ENCODE measurements at regions not wholly inside any gene's neighbourhood (a gene's known extent, or its start where the extent isn't known, plus 50 kb on each side); places are given as distances from the start of the nearest gene placed in this dataset.

GRCh38 chr6:122012578-122012977 lies 386.9 kb upstream of the HSF2 start:
- Histone ChIP-seq H3K4me3 (ENCODE audit: low read depth, low read length, poor library complexity, severe bottlenecking) (no peak overlapping the region), H2AFZ (ENCODE audit: low read length) (no peak overlapping the region), H3K4me2 (ENCODE audit: low read length) (no peak overlapping the region), H4K20me1 (ENCODE audit: insufficient read depth, low read length) (no peaks in the 10 kb centered on the region), H3K4me1 (ENCODE audit: insufficient read depth, low read length, severe bottlenecking) (no peaks in the 10 kb centered on the region), H3K9me2 (ENCODE audit: low read depth, low read length) (no peaks in the 10 kb centered on the region), H3K79me2 (ENCODE audit: insufficient read depth, low read length) (no peaks in the 10 kb centered on the region), H3K27me3 (ENCODE audit: insufficient read depth, low read length) (no peaks in the 10 kb centered on the region), H3F3A (ENCODE audit: insufficient read depth, low read length) (no peaks in the 10 kb centered on the region), H3K9me3 (ENCODE audit: low read length) (no peaks in the 10 kb centered on the region), H3K9ac (ENCODE audit: low read length) (no peak overlapping the region), H3K27ac (ENCODE audit: low read depth, low read length, poor library complexity, severe bottlenecking) (no peak overlapping the region), H3K36me3 (ENCODE audit: insufficient read depth, low read length) (no peaks in the 10 kb centered on the region)
- no peak for TF ChIP-seq EZH2 (IDR thresholded peaks at IDR 0.05; ENCODE audit: borderline replicate concordance, low read length)
- TF ChIP-seq CTCF (IDR thresholded peaks at IDR 0.05; ENCODE audit: low read length) = no peak

- H3K4me2 ChIP-seq (ENCODE audit: low read length) = no peak overlapping the region
- H3K4me3 ChIP-seq (ENCODE audit: low read depth, low read length, poor library complexity, severe bottlenecking) = no peak overlapping the region
- H4K20me1 ChIP-seq (ENCODE audit: insufficient read depth, low read length) = no peaks in the 10 kb centered on the region
- H3K79me2 ChIP-seq (ENCODE audit: insufficient read depth, low read length) = no peaks in the 10 kb centered on the region
- no peaks in the 10 kb centered on the region for H3K4me1 ChIP-seq (ENCODE audit: insufficient read depth, low read length, severe bottlenecking)
- TF ChIP-seq CTCF (IDR thresholded peaks at IDR 0.05; ENCODE audit: low read length) = no peak
- TF ChIP-seq EZH2 (IDR thresholded peaks at IDR 0.05; ENCODE audit: borderline replicate concordance, low read length) = no peak
- H3K9ac ChIP-seq (ENCODE audit: low read length) = no peak overlapping the region
- H2AFZ ChIP-seq (ENCODE audit: low read length) = no peak overlapping the region
- H3K9me2 ChIP-seq (ENCODE audit: low read depth, low read length) = no peaks in the 10 kb centered on the region
- H3K27me3 ChIP-seq (ENCODE audit: insufficient read depth, low read length) = no peaks in the 10 kb centered on the region
- no peaks in the 10 kb centered on the region for H3K9me3 ChIP-seq (ENCODE audit: low read length)
- H3K36me3 ChIP-seq (ENCODE audit: insufficient read depth, low read length) = no peaks in the 10 kb centered on the region
- no peak overlapping the region for H3K27ac ChIP-seq (ENCODE audit: low read depth, low read length, poor library complexity, severe bottlenecking)
- no peaks in the 10 kb centered on the region for H3F3A ChIP-seq (ENCODE audit: insufficient read depth, low read length)
These were observed 384.5 kb upstream of the HSF2 start for GRCh38 chr6:122014961-122015360.

- Histone ChIP-seq H3K79me2 (ENCODE audit: insufficient read depth, low read length) (no peaks in the 10 kb centered on the region), H3K36me3 (ENCODE audit: insufficient read depth, low read length) (no peaks in the 10 kb centered on the region), H3K27me3 (ENCODE audit: insufficient read depth, low read length) (no peaks in the 10 kb centered on the region), H3F3A (ENCODE audit: insufficient read depth, low read length) (no peaks in the 10 kb centered on the region), H3K4me3 (ENCODE audit: low read depth, low read length, poor library complexity, severe bottlenecking) (no peak overlapping the region), H3K4me1 (ENCODE audit: insufficient read depth, low read length, severe bottlenecking) (no peaks in the 10 kb centered on the region), H3K4me2 (ENCODE audit: low read length) (no peak overlapping the region), H3K9me3 (ENCODE audit: low read length) (no peaks in the 10 kb centered on the region), H3K9ac (ENCODE audit: low read length) (no peak overlapping the region), H3K9me2 (ENCODE audit: low read depth, low read length) (no peaks in the 10 kb centered on the region), H4K20me1 (ENCODE audit: insufficient read depth, low read length) (no peaks in the 10 kb centered on the region), H2AFZ (ENCODE audit: low read length) (no peak overlapping the region), H3K27ac (ENCODE audit: low read depth, low read length, poor library complexity, severe bottlenecking) (no peak overlapping the region)
- TF ChIP-seq EZH2 (IDR thresholded peaks at IDR 0.05; ENCODE audit: borderline replicate concordance, low read length) (no peak), CTCF (IDR thresholded peaks at IDR 0.05; ENCODE audit: low read length) (no peak)
These were observed 378.7 kb upstream of the HSF2 start for GRCh38 chr6:122020588-122021264.

All from OCI-LY1 (cell line).